HEK293 (cell line): ENCODE measurements at regions not wholly inside any gene's neighbourhood (a gene's known extent, or its start where the extent isn't known, plus 50 kb on each side); places are given as distances from the start of the nearest gene placed in this dataset.

Source experiments
- CTCF ChIA-PET: fragments of 350-600 bp; formaldehyde crosslinking; extraction: SDS; loops from one replicate; lab custom pipeline; 2021; ENCODE audit warnings: antibody characterized with exemption; lab: Yijun Ruan, JAX
- POLR2A ChIA-PET: fragments of 300-600 bp; formaldehyde crosslinking; extraction: SDS; loops from one replicate; lab custom pipeline; 2020; ENCODE audit warnings: antibody characterized with exemption, inconsistent platforms; lab: Yijun Ruan, JAX
- H3K27ac ChIP-seq: fragments of 200-500 bp; sonication (Bioruptor generic); 2 replicates; pipeline ENCODE4 v1.5.1; 2014; ENCODE audit warnings: low read depth, low read length, control low read depth, inconsistent platforms; ENCODE audit errors: extremely low read depth
- H3K36me3 ChIP-seq, 2 experiments: fragments of 200-500 bp in 1 of 2; sonication (Bioruptor generic) in 1 of 2; 1 replicate in 1 of 2; 2 replicates in 1 of 2; pipeline ENCODE4 v1.5.1; 2014 to 2017; ENCODE audit warnings: inconsistent platforms in 2 of 2, low read length in 2 of 2; ENCODE audit not compliant: control insufficient read depth in 2 of 2, insufficient read depth in 1 of 2
- H3K4me1 ChIP-seq: fragments of 200-500 bp; sonication (Bioruptor generic); 2 replicates; pipeline ENCODE4 v1.5.1; 2014; ENCODE audit warnings: mild to moderate bottlenecking, low read length, inconsistent platforms; ENCODE audit not compliant: control insufficient read depth, insufficient read depth
- H3K4me3 ChIP-seq: 2 replicates; pipeline ENCODE4 v1.5.1; 2011; ENCODE audit warnings: low read depth, mild to moderate bottlenecking, control low read depth, low read length, moderate library complexity
- H3K9me3 ChIP-seq: fragments of 200-500 bp; sonication (Bioruptor generic); 2 replicates; pipeline ENCODE4 v1.5.1; 2014; ENCODE audit warnings: low read depth, low read length, inconsistent platforms; ENCODE audit not compliant: control insufficient read depth, insufficient read depth
- ELK4 ChIP-seq: IDR thresholded peaks from 2 replicates; pipeline ENCODE4 v1.6.1; 2011; ENCODE audit warnings: mild to moderate bottlenecking, low read depth, low read length, borderline replicate concordance
- GLI4 ChIP-seq: fragments of 450-650 bp; formaldehyde crosslinking; IDR thresholded peaks from 2 replicates; pipeline ENCODE4 v1.5.1; 2016; ENCODE audit warnings: missing biosample characterization, missing genetic modification characterization
- IKZF3 ChIP-seq: fragments of 450-650 bp; IDR thresholded peaks from 2 replicates; pipeline ENCODE4 v1.5.0; 2018; ENCODE audit warnings: missing biosample characterization, mild to moderate bottlenecking, missing genetic modification characterization, moderate library complexity
- KLF16 ChIP-seq: fragments of 450-650 bp; formaldehyde crosslinking; IDR thresholded peaks from 2 replicates; pipeline ENCODE4 v1.5.1; 2017; ENCODE audit warnings: missing biosample characterization, missing genetic modification characterization
- SALL2 ChIP-seq: fragments of 450-650 bp; formaldehyde crosslinking; IDR thresholded peaks from 2 replicates; pipeline ENCODE4 v1.5.0; 2017; ENCODE audit warnings: missing biosample characterization, mild to moderate bottlenecking, missing genetic modification characterization, borderline replicate concordance
- SP7 ChIP-seq: fragments of 450-650 bp; formaldehyde crosslinking; IDR thresholded peaks from 2 replicates; pipeline ENCODE4 v1.5.1; 2016; ENCODE audit warnings: missing biosample characterization, missing genetic modification characterization
- ZBTB7A ChIP-seq: fragments of 450-650 bp; formaldehyde crosslinking; IDR thresholded peaks from 2 replicates; pipeline ENCODE4 v1.5.1; 2016; ENCODE audit warnings: low read depth, missing biosample characterization, missing genetic modification characterization
- ZBTB8A ChIP-seq: fragments of 450-650 bp; formaldehyde crosslinking; IDR thresholded peaks from 2 replicates; pipeline ENCODE4 v1.5.1; 2016; ENCODE audit warnings: missing biosample characterization, missing genetic modification characterization
- ZEB2 ChIP-seq: fragments of 450-650 bp; formaldehyde crosslinking; IDR thresholded peaks from 2 replicates; pipeline ENCODE4 v1.5.1; 2016; ENCODE audit warnings: missing biosample characterization, missing genetic modification characterization
- ZFHX2 ChIP-seq: fragments of 450-650 bp; formaldehyde crosslinking; conservative IDR thresholded peaks from 2 replicates; pipeline ENCODE4 v1.5.1; 2016; ENCODE audit warnings: missing biosample characterization, missing genetic modification characterization
- ZFP37 ChIP-seq: fragments of 450-650 bp; formaldehyde crosslinking; IDR thresholded peaks from 2 replicates; pipeline ENCODE4 v1.5.1; 2016; ENCODE audit warnings: missing biosample characterization, missing genetic modification characterization
- ZNF146 ChIP-seq: fragments of 450-650 bp; formaldehyde crosslinking; IDR thresholded peaks from 2 replicates; pipeline ENCODE4 v1.5.1; 2016; ENCODE audit warnings: missing biosample characterization, missing genetic modification characterization
- ZNF155 ChIP-seq: fragments of 450-650 bp; formaldehyde crosslinking; IDR thresholded peaks from 2 replicates; pipeline ENCODE4 v1.5.1; 2016; ENCODE audit warnings: missing biosample characterization, missing genetic modification characterization
- ZNF157 ChIP-seq: fragments of 450-650 bp; formaldehyde crosslinking; IDR thresholded peaks from 2 replicates; pipeline ENCODE4 v1.5.1; 2016; ENCODE audit warnings: missing biosample characterization, missing genetic modification characterization
- ZNF23 ChIP-seq: fragments of 450-650 bp; formaldehyde crosslinking; IDR thresholded peaks from 2 replicates; pipeline ENCODE4 v1.5.1; 2016; ENCODE audit warnings: missing biosample characterization, missing genetic modification characterization, borderline replicate concordance
- ZNF239 ChIP-seq: fragments of 450-650 bp; formaldehyde crosslinking; IDR thresholded peaks from 2 replicates; pipeline ENCODE4 v1.5.1; 2016; ENCODE audit warnings: missing biosample characterization, missing genetic modification characterization
- ZNF24 ChIP-seq: fragments of 450-650 bp; formaldehyde crosslinking; IDR thresholded peaks from 2 replicates; pipeline ENCODE4 v1.5.1; 2016; ENCODE audit warnings: missing biosample characterization, missing genetic modification characterization
- ZNF292 ChIP-seq: fragments of 450-650 bp; formaldehyde crosslinking; IDR thresholded peaks from 2 replicates; pipeline ENCODE4 v1.5.1; 2016; ENCODE audit warnings: low read depth, missing biosample characterization, missing genetic modification characterization, borderline replicate concordance
- ZNF518A ChIP-seq: fragments of 450-650 bp; formaldehyde crosslinking; conservative IDR thresholded peaks from 2 replicates; pipeline ENCODE4 v1.5.1; 2016; ENCODE audit warnings: low read depth, missing biosample characterization, missing genetic modification characterization
- ZNF561 ChIP-seq: fragments of 450-650 bp; IDR thresholded peaks from 2 replicates; pipeline ENCODE4 v1.5.1; 2018; ENCODE audit warnings: missing biosample characterization, missing genetic modification characterization, borderline replicate concordance
- ZNF571 ChIP-seq: fragments of 450-650 bp; formaldehyde crosslinking; IDR thresholded peaks from 2 replicates; pipeline ENCODE4 v1.5.0; 2017; ENCODE audit warnings: missing biosample characterization, missing genetic modification characterization
- ZNF664 ChIP-seq: fragments of 450-650 bp; formaldehyde crosslinking; IDR thresholded peaks from 2 replicates; pipeline ENCODE4 v1.5.1; 2016; ENCODE audit warnings: missing biosample characterization, missing genetic modification characterization
- ZNF677 ChIP-seq: fragments of 450-650 bp; IDR thresholded peaks from 2 replicates; pipeline ENCODE4 v1.5.0; 2018; ENCODE audit warnings: missing biosample characterization, mild to moderate bottlenecking, missing genetic modification characterization, moderate library complexity
- ZNF747 ChIP-seq: fragments of 450-650 bp; formaldehyde crosslinking; IDR thresholded peaks from 2 replicates; pipeline ENCODE4 v1.5.1; 2016; ENCODE audit warnings: missing biosample characterization, missing genetic modification characterization
- ZNF776 ChIP-seq: fragments of 450-650 bp; formaldehyde crosslinking; IDR thresholded peaks from 2 replicates; pipeline ENCODE4 v1.5.0; 2017; ENCODE audit warnings: missing biosample characterization, missing genetic modification characterization, borderline replicate concordance
- ZNF837 ChIP-seq: fragments of 450-650 bp; formaldehyde crosslinking; IDR thresholded peaks from 2 replicates; pipeline ENCODE4 v1.5.1; 2016; ENCODE audit warnings: missing biosample characterization, missing genetic modification characterization
- TF ChIP-seq, protein P1 (sequence below): fragments of 450-650 bp; formaldehyde crosslinking; IDR thresholded peaks from 2 replicates; pipeline ENCODE4 v1.5.1; 2016; ENCODE audit warnings: missing biosample characterization, missing genetic modification characterization

DNA sequence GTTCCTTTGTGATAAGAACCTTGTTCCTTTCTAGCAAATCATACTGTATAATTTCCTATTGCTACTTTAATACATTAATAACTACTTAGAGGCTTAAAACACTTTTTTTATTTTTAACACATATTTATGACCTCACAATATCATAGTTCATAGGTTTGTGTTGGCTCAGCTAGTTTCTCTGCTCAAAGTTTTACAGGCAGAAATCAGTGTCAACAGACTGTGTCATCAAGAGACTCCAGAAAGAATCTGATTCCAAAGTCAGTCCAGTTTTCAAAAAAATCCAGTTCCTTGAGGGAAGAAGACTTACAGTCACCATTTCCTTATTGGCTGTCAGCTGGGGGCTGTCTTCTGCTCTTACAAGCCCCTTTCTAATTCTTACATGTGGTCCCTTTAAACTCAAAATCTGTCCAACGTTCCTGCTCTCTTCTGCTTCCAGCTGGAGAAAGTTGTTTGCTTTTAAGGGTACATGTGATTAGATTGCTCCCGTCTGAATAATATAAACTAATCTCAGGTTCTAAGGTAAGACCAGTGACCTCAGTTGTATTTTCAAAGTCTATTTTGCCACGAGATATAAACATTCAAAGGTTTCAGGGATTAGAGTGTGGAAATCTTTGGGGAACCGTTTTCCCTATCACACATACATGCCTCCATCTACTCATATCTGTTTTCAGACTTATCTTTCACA lies 267.3 kb upstream of the SLITRK5 start (continued):
- TF ChIP-seq ZNF561 (tag by site-specific recombination) (no peak), GLI4 (tag by site-specific recombination) (no peak), ZNF292 (tag by site-specific recombination) (no peak)
- TF ChIP-seq, all 188 proteins: peak for 0

DNA sequence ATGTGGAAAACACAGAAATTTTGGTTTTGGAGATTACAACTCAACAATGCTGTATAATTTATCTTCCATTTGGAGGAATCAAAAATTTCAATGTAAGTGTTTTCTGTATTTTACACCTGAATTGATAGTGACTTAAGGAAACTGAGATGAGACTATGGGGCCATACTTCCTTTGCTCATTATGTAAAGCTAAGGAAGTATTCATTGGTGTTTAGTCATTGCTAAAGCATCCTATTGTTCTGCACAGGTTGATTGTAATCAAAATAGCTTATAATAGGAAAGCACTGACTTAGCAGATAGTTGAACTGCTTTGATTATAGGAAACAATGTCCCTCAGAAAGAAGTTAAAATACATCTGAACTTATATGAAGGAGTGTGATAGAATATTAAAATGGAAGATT lies 244.4 kb upstream of the SLITRK5 start:
- Histone ChIP-seq H3K9me3 (no peaks in the 10 kb centered on the region), H3K4me1 (no peaks in the 10 kb centered on the region), H3K36me3 (no peaks in the 10 kb centered on the region), H3K27ac (no peak overlapping the region), H3K4me3 (no peak overlapping the region)
- ChIA-PET CTCF (no interaction called here), POLR2A (no interaction called here)
- TF ChIP-seq ZNF239 (tag by site-specific recombination) (no peak), ZFP37 (tag by site-specific recombination) (no peak), KLF16 (tag by site-specific recombination) (no peak), ZNF677 (tag by site-specific recombination) (no peak), ZEB2 (tag by site-specific recombination) (no peak), ZFHX2 (no peak), ZNF157 (no peak), ZNF518A (tag by site-specific recombination) (no peak), ELK4 (no peak), SALL2 (no peak), ZNF23 (tag by site-specific recombination) (no peak), ZNF571 (tag by site-specific recombination) (no peak), ZNF664 (tag by site-specific recombination) (no peak), ZNF24 (tag by site-specific recombination) (no peak)
- TF ChIP-seq, protein P1, sequence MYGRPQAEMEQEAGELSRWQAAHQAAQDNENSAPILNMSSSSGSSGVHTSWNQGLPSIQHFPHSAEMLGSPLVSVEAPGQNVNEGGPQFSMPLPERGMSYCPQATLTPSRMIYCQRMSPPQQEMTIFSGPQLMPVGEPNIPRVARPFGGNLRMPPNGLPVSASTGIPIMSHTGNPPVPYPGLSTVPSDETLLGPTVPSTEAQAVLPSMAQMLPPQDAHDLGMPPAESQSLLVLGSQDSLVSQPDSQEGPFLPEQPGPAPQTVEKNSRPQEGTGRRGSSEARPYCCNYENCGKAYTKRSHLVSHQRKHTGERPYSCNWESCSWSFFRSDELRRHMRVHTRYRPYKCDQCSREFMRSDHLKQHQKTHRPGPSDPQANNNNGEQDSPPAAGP (tag by site-specific recombination): no peak

- ChIA-PET CTCF (no interaction called here), POLR2A (no interaction called here)
- Histone ChIP-seq H3K36me3 (no peaks in the 10 kb centered on the region), H3K27ac (no peak overlapping the region), H3K9me3 (no peaks in the 10 kb centered on the region), H3K4me1 (no peaks in the 10 kb centered on the region), H3K4me3 (no peak overlapping the region)
- no peak for TF ChIP-seq ZNF157
- TF ChIP-seq ZNF747 (tag by site-specific recombination): no peak
- TF ChIP-seq ZNF155 (tag by site-specific recombination): no peak
- no peak for TF ChIP-seq ZNF146 (tag by site-specific recombination)
- no peak for TF ChIP-seq SP7 (tag by site-specific recombination)
- no peak for TF ChIP-seq IKZF3
- TF ChIP-seq ZNF776 (tag by site-specific recombination): no peak
- no peak for TF ChIP-seq KLF16 (tag by site-specific recombination)
- TF ChIP-seq ZBTB7A (tag by site-specific recombination): no peak
- no peak for TF ChIP-seq ZBTB8A (tag by site-specific recombination)
- TF ChIP-seq ZNF837 (tag by site-specific recombination): no peak
These were observed 227.0 kb upstream of the SLITRK5 start for GRCh38 chr13:87444135-87444534.
